ENCODE measurements at regions not wholly inside any gene's neighbourhood (a gene's known extent, or its start where the extent isn't known, plus 50 kb on each side); places are given as distances from the start of the nearest gene placed in this dataset.

- peak; percentile 26 for DNase-seq
Measured at GRCh38 chr6:40738551-40739193, 151.5 kb upstream of the LRFN2 start.

- DNase-seq = no peak
Measured at GRCh38 chr6:40735521-40735920, 148.4 kb upstream of the LRFN2 start.

GRCh38 chr6:40735121-40735520 is 148.0 kb upstream of the LRFN2 start:
- no peak for DNase-seq

- no peak for DNase-seq
Measured at GRCh38 chr6:40734607-40735006, 147.4 kb upstream of the LRFN2 start.

GRCh38 chr6:40733770-40734396 is 146.7 kb upstream of the LRFN2 start:
- DNase-seq = no peak

GRCh38 chr6:40733290-40733689 is 146.1 kb upstream of the LRFN2 start:
- DNase-seq = peak; percentile 46

- DNase-seq = no peak
Measured at GRCh38 chr6:40732878-40733277, 145.7 kb upstream of the LRFN2 start.

GRCh38 chr6:40728643-40729042 is 141.5 kb upstream of the LRFN2 start:
- DNase-seq = no peak

GRCh38 chr6:40727271-40727670 is 140.1 kb upstream of the LRFN2 start:
- no peak for DNase-seq

- no peak for DNase-seq
Measured at GRCh38 chr6:40726853-40727252, 139.7 kb upstream of the LRFN2 start.

GRCh38 chr6:40725390-40725789 is 138.2 kb upstream of the LRFN2 start:
- DNase-seq = no peak

- no peak for DNase-seq
Measured at GRCh38 chr6:40724886-40725285, 137.7 kb upstream of the LRFN2 start.

- peak; percentile 35 for DNase-seq
Measured at GRCh38 chr6:40723967-40724366, 136.8 kb upstream of the LRFN2 start.

GRCh38 chr6:40722553-40723258 is 135.5 kb upstream of the LRFN2 start:
- DNase-seq = no peak

- no peak for DNase-seq
Measured at GRCh38 chr6:40722091-40722490, 134.9 kb upstream of the LRFN2 start.

- no peak for DNase-seq
Measured at GRCh38 chr6:40721271-40721952, 134.2 kb upstream of the LRFN2 start.

- no peak for DNase-seq
Measured at GRCh38 chr6:40720375-40720748, 133.2 kb upstream of the LRFN2 start.

- peak; percentile 69 for DNase-seq
Measured at GRCh38 chr6:40719671-40720374, 132.7 kb upstream of the LRFN2 start.

- DNase-seq = no peak
Measured at GRCh38 chr6:40718401-40718800, 131.2 kb upstream of the LRFN2 start.

GRCh38 chr6:40717411-40718057 is 130.4 kb upstream of the LRFN2 start:
- no peak for DNase-seq

- no peak for DNase-seq
Measured at GRCh38 chr6:40715570-40716403, 128.6 kb upstream of the LRFN2 start.
